ENCODE measurements at regions not wholly inside any gene's neighbourhood (a gene's known extent, or its start where the extent isn't known, plus 50 kb on each side); places are given as distances from the start of the nearest gene placed in this dataset.

- no peak for DNase-seq
These were observed 80.7 kb upstream of the NHSL1 start for GRCh38 chr6:138580040-138580439.

GRCh38 chr6:138580801-138581200 is 81.5 kb upstream of the NHSL1 start:
- DNase-seq, result no peak

GRCh38 chr6:138582573-138582972 is 83.3 kb upstream of the NHSL1 start:
- DNase-seq, result no peak

- DNase-seq, result no peak
These were observed 87.3 kb upstream of the NHSL1 start for GRCh38 chr6:138586638-138587037.

- peak; percentile 66 for DNase-seq
These were observed 89.6 kb upstream of the NHSL1 start for GRCh38 chr6:138588805-138589434.

GRCh38 chr6:138590796-138591709 is 91.8 kb upstream of the NHSL1 start:
- DNase-seq, result peak; percentile 49

GRCh38 chr6:138592749-138593123 is 93.4 kb upstream of the NHSL1 start:
- DNase-seq, result no peak

- no peak for DNase-seq
These were observed 94.0 kb upstream of the NHSL1 start for GRCh38 chr6:138593124-138593877.

- DNase-seq, result peak; percentile 53
These were observed 94.8 kb upstream of the NHSL1 start for GRCh38 chr6:138593909-138594757.

- no peak for DNase-seq
These were observed 95.5 kb upstream of the NHSL1 start for GRCh38 chr6:138594758-138595140.

GRCh38 chr6:138596126-138596525 is 96.8 kb upstream of the NHSL1 start:
- DNase-seq, result no peak

- peak; percentile 10 for DNase-seq
These were observed 97.3 kb upstream of the NHSL1 start for GRCh38 chr6:138596591-138596990.

- no peak for DNase-seq
These were observed 98.0 kb upstream of the NHSL1 start for GRCh38 chr6:138597336-138597735.

- no peak for DNase-seq
These were observed 99.4 kb upstream of the NHSL1 start for GRCh38 chr6:138598562-138599173.

- DNase-seq, result no peak
These were observed 101.0 kb upstream of the NHSL1 start for GRCh38 chr6:138600261-138600660.

GRCh38 chr6:138600726-138601125 is 101.4 kb upstream of the NHSL1 start:
- DNase-seq, result peak; percentile 17

- DNase-seq, result peak; percentile 14
These were observed 101.8 kb upstream of the NHSL1 start for GRCh38 chr6:138601128-138601527.

DNA sequence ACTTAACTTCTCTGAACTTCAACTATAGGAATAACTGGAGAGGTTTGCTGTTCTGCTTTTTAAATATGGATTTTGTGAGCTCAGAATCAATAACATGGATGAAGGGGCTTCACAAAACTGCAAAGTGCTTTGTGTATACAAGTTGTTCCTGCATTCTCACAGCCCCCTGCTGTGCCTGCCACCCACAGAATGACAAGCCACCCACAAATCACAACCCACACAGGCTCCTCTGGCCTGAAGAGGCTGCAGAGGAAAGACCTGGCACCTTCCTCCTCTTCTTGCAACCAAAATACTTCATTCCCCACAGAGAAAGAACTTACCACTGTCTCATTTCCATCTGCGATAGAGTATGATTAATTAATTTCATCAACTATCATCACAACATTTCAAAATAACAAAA is 106.7 kb upstream of the NHSL1 start:
- DNase-seq, result no peak

DNA sequence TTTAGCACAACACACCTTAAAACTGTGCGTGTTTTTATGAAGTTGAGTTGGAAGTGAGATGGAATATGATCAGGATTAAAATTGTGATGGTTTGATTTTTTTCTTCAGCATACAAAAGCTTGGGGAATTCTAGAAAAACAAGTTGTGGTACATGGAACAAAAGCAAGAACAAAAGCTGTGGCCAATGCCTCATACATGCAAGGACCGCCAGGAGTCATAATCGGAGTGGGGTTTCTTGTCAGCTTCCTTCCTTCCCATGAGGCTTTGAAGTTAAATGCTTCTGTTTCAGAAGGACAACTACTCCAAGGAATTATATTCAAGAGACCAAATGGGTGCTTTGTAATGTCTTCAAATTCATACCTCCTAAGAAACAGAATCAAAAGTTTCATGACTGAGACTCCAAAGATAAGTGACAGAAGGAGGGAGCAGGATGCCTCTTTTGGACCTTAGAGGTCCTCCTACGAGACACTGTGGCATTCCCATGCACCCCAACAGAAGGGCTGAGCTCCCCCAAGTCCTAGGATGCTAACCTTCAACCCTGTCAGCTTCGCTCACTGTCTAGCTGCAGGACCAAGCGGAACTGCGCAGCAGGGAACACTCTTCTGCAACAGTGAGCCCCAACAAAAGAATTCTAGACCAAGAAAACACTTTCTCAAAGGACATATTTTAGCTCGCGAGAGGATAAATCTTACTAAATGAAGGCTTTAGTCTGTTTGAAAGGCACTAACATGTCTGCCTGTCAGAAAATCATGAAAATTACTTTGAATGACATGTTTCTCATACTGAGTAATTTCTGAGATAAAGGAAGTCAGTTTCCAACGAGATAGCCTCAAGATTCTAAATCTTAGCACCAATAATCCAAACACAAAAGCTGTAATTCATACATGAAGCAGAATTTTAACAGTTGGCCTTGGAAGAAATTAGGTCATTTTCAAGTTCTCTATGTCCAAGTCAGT is 108.5 kb upstream of the NHSL1 start:
- DNase-seq, result no peak

GRCh38 chr6:138608896-138609295 is 109.6 kb upstream of the NHSL1 start:
- no peak for DNase-seq

- no peak for DNase-seq
These were observed 110.6 kb upstream of the NHSL1 start for GRCh38 chr6:138609801-138610430.
